Midbrain (tissue), 1 donor: ENCODE measurements at regions not wholly inside any gene's neighbourhood (a gene's known extent, or its start where the extent isn't known, plus 50 kb on each side); places are given as distances from the start of the nearest gene placed in this dataset.

Source experiments
- DNase-seq: peaks from one replicate; lab custom pipeline; 2025; lab: John Stamatoyannopoulos, UW

- DNase-seq: no peak
Observed at GRCh38 chr12:22991250-22991844, 366.4 kb downstream of the ETNK1 start.

- DNase-seq: no peak
Observed at GRCh38 chr12:22993609-22994315, 368.8 kb downstream of the ETNK1 start.

- DNase-seq: no peak
Observed at GRCh38 chr12:22994316-22994675, 369.3 kb downstream of the ETNK1 start.

- DNase-seq: no peak
Observed at GRCh38 chr12:23001487-23001886, 376.5 kb downstream of the ETNK1 start.

GRCh38 chr12:23002381-23002780 is 377.4 kb downstream of the ETNK1 start:
- no peak for DNase-seq

GRCh38 chr12:23004473-23005020 is 379.6 kb downstream of the ETNK1 start:
- no peak for DNase-seq

- DNase-seq: no peak
Observed at GRCh38 chr12:23005387-23005786, 380.4 kb downstream of the ETNK1 start.

- no peak for DNase-seq
Observed at GRCh38 chr12:23006413-23006812, 381.4 kb downstream of the ETNK1 start.

GRCh38 chr12:23008623-23009022 is 383.7 kb downstream of the ETNK1 start:
- DNase-seq: no peak

GRCh38 chr12:23014749-23015148 is 389.8 kb downstream of the ETNK1 start:
- no peak for DNase-seq

GRCh38 chr12:23025372-23026016 is 400.5 kb downstream of the ETNK1 start:
- DNase-seq: no peak

- no peak for DNase-seq
Observed at GRCh38 chr12:23028158-23028802, 403.3 kb downstream of the ETNK1 start.

- no peak for DNase-seq
Observed at GRCh38 chr12:23029185-23029584, 404.2 kb downstream of the ETNK1 start.

GRCh38 chr12:23039834-23040233 is 414.9 kb downstream of the ETNK1 start:
- no peak for DNase-seq

- no peak for DNase-seq
Observed at GRCh38 chr12:23041774-23042173, 416.8 kb downstream of the ETNK1 start.

- no peak for DNase-seq
Observed at GRCh38 chr12:23043646-23044045, 418.7 kb downstream of the ETNK1 start.

GRCh38 chr12:23049180-23049579 is 424.2 kb downstream of the ETNK1 start:
- DNase-seq: no peak

- no peak for DNase-seq
Observed at GRCh38 chr12:23055004-23055403, 430.0 kb downstream of the ETNK1 start.

- DNase-seq: no peak
Observed at GRCh38 chr12:23057571-23057970, 432.6 kb downstream of the ETNK1 start.

GRCh38 chr12:23060161-23060560 is 435.2 kb downstream of the ETNK1 start:
- DNase-seq: no peak

GRCh38 chr12:23063206-23063605 is 438.2 kb downstream of the ETNK1 start:
- DNase-seq: no peak

GRCh38 chr12:23066095-23066494 is 441.1 kb downstream of the ETNK1 start:
- DNase-seq: no peak

GRCh38 chr12:23083267-23083666 is 458.3 kb downstream of the ETNK1 start:
- DNase-seq: no peak
